CD14-positive monocyte (primary cell): ENCODE measurements at regions not wholly inside any gene's neighbourhood (a gene's known extent, or its start where the extent isn't known, plus 50 kb on each side); places are given as distances from the start of the nearest gene placed in this dataset.

ENCODE experiments used
- DNase-seq, 3 donors: peaks; one replicate each; pipeline ENCODE4 v3.0.0-alpha.2; 2011 to 2022
- H2AFZ ChIP-seq: 2 replicates; pipeline ENCODE4 v1.6.0; 2012; ENCODE audit warnings: mild to moderate bottlenecking, low read depth, low read length, inconsistent platforms; ENCODE audit not compliant: insufficient read depth, poor library complexity, severe bottlenecking
- H3K27ac ChIP-seq, 2 donors: 1 replicate in 1 of 2; 2 replicates in 1 of 2; pipeline ENCODE4 v1.5.1; 2012 to 2013; ENCODE audit warnings: low read length in 2 of 2, control low read depth in 1 of 2, inconsistent platforms in 1 of 2, low read depth in 1 of 2, mild to moderate bottlenecking in 1 of 2
- H3K27me3 ChIP-seq, 2 donors: one replicate each; pipeline versions ENCODE4 v1.6.0 to v1.6.1; 2011 to 2013; ENCODE audit warnings: low read length in 2 of 2; ENCODE audit not compliant: control insufficient read depth in 2 of 2, insufficient read depth in 2 of 2
- H3K36me3 ChIP-seq, 2 donors: replicated peaks in 1 of 2; 1 replicate in 1 of 2; 2 replicates in 1 of 2; pipeline versions ENCODE4 v1.5.1 to v1.6.1; 2012 to 2013; ENCODE audit warnings: low read length in 2 of 2, control low read depth in 1 of 2, inconsistent platforms in 1 of 2, mild to moderate bottlenecking in 1 of 2; ENCODE audit not compliant: insufficient read depth in 2 of 2, control insufficient read depth in 1 of 2
- H3K4me1 ChIP-seq, 2 donors: 1 replicate in 1 of 2; 2 replicates in 1 of 2; pipeline versions ENCODE4 v1.5.1 to v1.6.1; 2012 to 2013; ENCODE audit warnings: low read length in 2 of 2, control low read depth in 1 of 2, inconsistent platforms in 1 of 2, mild to moderate bottlenecking in 1 of 2, moderate library complexity in 1 of 2; ENCODE audit not compliant: insufficient read depth in 2 of 2, control insufficient read depth in 1 of 2
- H3K4me2 ChIP-seq: replicated peaks from 2 replicates; pipeline ENCODE3; 2012; ENCODE audit warnings: low read length, moderate library complexity, mild to moderate bottlenecking; ENCODE audit not compliant: poor library complexity, severe bottlenecking; ENCODE audit errors: extremely low read depth
- H3K4me3 ChIP-seq, 3 experiments: fragments of 200-600 bp in 1 of 3; sonication (generic) in 1 of 3; replicated peaks in 1 of 3; 1 replicate in 2 of 3; 2 replicates in 1 of 3; pipeline ENCODE4 v1.5.1; 2011 to 2013; ENCODE audit warnings: low read length in 3 of 3, mild to moderate bottlenecking in 3 of 3, control low read depth in 2 of 3, low read depth in 2 of 3, inconsistent platforms in 1 of 3, moderate library complexity in 1 of 3
- H3K79me2 ChIP-seq: 2 replicates; pipeline ENCODE4 v1.6.0; 2012; ENCODE audit warnings: mild to moderate bottlenecking, control low read depth, inconsistent platforms, low read length, moderate library complexity; ENCODE audit not compliant: insufficient read depth
- H3K9ac ChIP-seq: 2 replicates; pipeline ENCODE4 v1.6.0; 2017; ENCODE audit warnings: low read length, mild to moderate bottlenecking; ENCODE audit not compliant: insufficient read depth, poor library complexity, severe bottlenecking
- H3K9me3 ChIP-seq, 2 donors: replicated peaks in 1 of 2; 1 replicate in 1 of 2; 2 replicates in 1 of 2; pipeline versions ENCODE4 v1.5.1 to v1.6.1; 2012 to 2013; ENCODE audit warnings: low read length in 2 of 2, control low read depth in 1 of 2; ENCODE audit not compliant: control insufficient read depth in 1 of 2, insufficient read depth in 1 of 2
- H4K20me1 ChIP-seq: 2 replicates; pipeline ENCODE4 v1.6.0; 2012; ENCODE audit warnings: mild to moderate bottlenecking, low read length, control low read depth, moderate library complexity; ENCODE audit not compliant: insufficient read depth
- H3K27ac Mint-ChIP-seq, 7 donors: one replicate each; pipeline ENCODE4 v1.8.0; 2020; ENCODE audit warnings: mild to moderate bottlenecking in 7 of 7, mixed read lengths in 7 of 7, moderate library complexity in 6 of 7, inconsistent platforms in 2 of 7
- H3K27me3 Mint-ChIP-seq, 3 donors: one replicate each; pipeline ENCODE4 v1.8.0; 2021 to 2022; ENCODE audit warnings: low read depth in 3 of 3, mild to moderate bottlenecking in 3 of 3, mixed read lengths in 3 of 3, moderate library complexity in 3 of 3, inconsistent platforms in 1 of 3
- H3K36me3 Mint-ChIP-seq, 2 donors: one replicate each; pipeline ENCODE4 v1.8.0; 2020; ENCODE audit warnings: mixed read lengths in 2 of 2, inconsistent platforms in 1 of 2, mild to moderate bottlenecking in 1 of 2
- H3K4me1 Mint-ChIP-seq: one replicate; pipeline ENCODE4 v1.8.0; 2020; ENCODE audit warnings: mild to moderate bottlenecking, mixed read lengths
- H3K4me3 Mint-ChIP-seq, 2 donors: one replicate each; pipeline ENCODE4 v1.8.0; 2020; ENCODE audit warnings: mild to moderate bottlenecking in 2 of 2, mixed read lengths in 2 of 2, moderate library complexity in 1 of 2
- H3K9me3 Mint-ChIP-seq, 7 donors: one replicate each; pipeline ENCODE4 v1.8.0; 2020 to 2022; ENCODE audit warnings: mixed read lengths in 7 of 7, mild to moderate bottlenecking in 6 of 7, moderate library complexity in 6 of 7, inconsistent platforms in 2 of 7
- WGBS: methylation state at CpG from one replicate; pipeline ENCODE4 v1.1.5; 2013; ENCODE audit warnings: missing lambda C conversion rate; ENCODE audit not compliant: insufficient coverage; 5-methylcytosine and 5-hydroxymethylcytosine counted together
- intact Hi-C, 2 donors: fragments of 100-400 bp; cut with micrococcal nuclease; formaldehyde crosslinking; loops; one replicate each; pipeline versions ENCODE4 v1.15.0 to v1.15.1; 2023
- TF ChIP-seq, protein P1 (sequence below): fragments of 200-600 bp; IDR thresholded peaks from one replicate; pipeline ENCODE4 v1.8.0; 2022; ENCODE audit warnings: antibody characterized with exemption, mild to moderate bottlenecking

DNA sequence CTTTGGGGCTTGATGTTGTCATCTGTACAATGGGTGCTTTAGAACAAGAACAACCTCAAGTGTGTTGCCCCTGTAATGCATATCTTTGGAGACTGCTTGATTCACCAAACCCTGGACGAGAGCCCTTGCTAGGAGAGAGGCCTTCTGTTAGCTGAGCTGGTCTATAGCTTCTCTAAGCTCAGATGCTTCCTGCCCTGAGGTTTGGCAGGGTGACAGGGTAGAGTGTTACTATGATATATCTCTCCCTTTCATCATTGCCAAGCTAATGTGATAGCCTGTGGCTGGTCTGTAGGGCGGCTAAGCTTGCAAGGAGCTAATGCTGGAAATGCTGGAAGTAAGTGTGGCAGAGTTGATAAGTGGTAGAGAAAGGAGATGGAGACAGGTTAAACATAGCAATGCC lies 364.1 kb downstream of the RPS24 start:
- no peaks in the 10 kb centered on the region for H3K4me1 ChIP-seq
- H3K27ac Mint-ChIP-seq = no peak overlapping the region
- TF ChIP-seq, protein P1, sequence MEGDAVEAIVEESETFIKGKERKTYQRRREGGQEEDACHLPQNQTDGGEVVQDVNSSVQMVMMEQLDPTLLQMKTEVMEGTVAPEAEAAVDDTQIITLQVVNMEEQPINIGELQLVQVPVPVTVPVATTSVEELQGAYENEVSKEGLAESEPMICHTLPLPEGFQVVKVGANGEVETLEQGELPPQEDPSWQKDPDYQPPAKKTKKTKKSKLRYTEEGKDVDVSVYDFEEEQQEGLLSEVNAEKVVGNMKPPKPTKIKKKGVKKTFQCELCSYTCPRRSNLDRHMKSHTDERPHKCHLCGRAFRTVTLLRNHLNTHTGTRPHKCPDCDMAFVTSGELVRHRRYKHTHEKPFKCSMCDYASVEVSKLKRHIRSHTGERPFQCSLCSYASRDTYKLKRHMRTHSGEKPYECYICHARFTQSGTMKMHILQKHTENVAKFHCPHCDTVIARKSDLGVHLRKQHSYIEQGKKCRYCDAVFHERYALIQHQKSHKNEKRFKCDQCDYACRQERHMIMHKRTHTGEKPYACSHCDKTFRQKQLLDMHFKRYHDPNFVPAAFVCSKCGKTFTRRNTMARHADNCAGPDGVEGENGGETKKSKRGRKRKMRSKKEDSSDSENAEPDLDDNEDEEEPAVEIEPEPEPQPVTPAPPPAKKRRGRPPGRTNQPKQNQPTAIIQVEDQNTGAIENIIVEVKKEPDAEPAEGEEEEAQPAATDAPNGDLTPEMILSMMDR = no peak
- H4K20me1 ChIP-seq = no peaks in the 10 kb centered on the region
- H3K36me3 ChIP-seq = no peaks in the 10 kb centered on the region
- no peak for DNase-seq
- H3K4me2 ChIP-seq = no peak overlapping the region
- intact Hi-C loops = no loop called here
- no peaks in the 10 kb centered on the region for H3K9me3 ChIP-seq
- H3K36me3 Mint-ChIP-seq = no peaks in the 10 kb centered on the region
- no peak overlapping the region for H3K27ac ChIP-seq
- H3K4me1 Mint-ChIP-seq = no peaks in the 10 kb centered on the region
- no peak overlapping the region for H2AFZ ChIP-seq
- no peak overlapping the region for H3K9ac ChIP-seq
- H3K9me3 Mint-ChIP-seq = no peaks in the 10 kb centered on the region
- H3K79me2 ChIP-seq = no peaks in the 10 kb centered on the region
- no peak overlapping the region for H3K4me3 ChIP-seq
- H3K27me3 Mint-ChIP-seq = peaks cover 1 to 3% (median 2%) of the 10 kb centered on the region in 3 donors
- H3K27me3 ChIP-seq = no peaks in the 10 kb centered on the region
- no CpG with 5 or more reads among the region's 2 CpGs for WGBS
- no peak overlapping the region for H3K4me3 Mint-ChIP-seq

- H3K27me3 Mint-ChIP-seq = peaks cover 1 to 3% (median 3%) of the 10 kb centered on the region in 3 donors
- Histone ChIP-seq H3K27me3 (no peaks in the 10 kb centered on the region), H3K4me1 (no peaks in the 10 kb centered on the region), H2AFZ (no peak overlapping the region), H3K27ac (no peak overlapping the region), H3K79me2 (no peaks in the 10 kb centered on the region), H3K36me3 (no peaks in the 10 kb centered on the region), H3K9me3 (no peaks in the 10 kb centered on the region), H4K20me1 (no peaks in the 10 kb centered on the region), H3K9ac (no peak overlapping the region), H3K4me3 (no peak overlapping the region), H3K4me2 (no peak overlapping the region)
- intact Hi-C loops = no loop called here
- no peaks in the 10 kb centered on the region for H3K9me3 Mint-ChIP-seq
- no peak overlapping the region for H3K27ac Mint-ChIP-seq
- H3K4me1 Mint-ChIP-seq = no peaks in the 10 kb centered on the region
- TF ChIP-seq, protein P1 = no peak
- H3K4me3 Mint-ChIP-seq = no peak overlapping the region
- no peak for DNase-seq
- no peaks in the 10 kb centered on the region for H3K36me3 Mint-ChIP-seq
- 50% methylated on average over 1 of the region's 2 CpGs for WGBS
These were observed 364.7 kb downstream of the RPS24 start for GRCh38 chr10:78398382-78398781.
